HL-60 (cell line): ENCODE measurements at regions not wholly inside any gene's neighbourhood (a gene's known extent, or its start where the extent isn't known, plus 50 kb on each side); places are given as distances from the start of the nearest gene placed in this dataset.

Experiments
- CTCF ChIP-seq: IDR thresholded peaks from one replicate; pipeline ENCODE4 v1.5.1; 2011; ENCODE audit warnings: low read length, control low read depth, inconsistent platforms; ENCODE audit not compliant: insufficient read depth
- GABPA ChIP-seq: IDR thresholded peaks from 2 replicates; pipeline ENCODE4 v1.6.1; 2012; ENCODE audit warnings: low read depth

GRCh38 chr12:46983959-46984841, 95.2 kb upstream of the PCED1B start:
- TF ChIP-seq CTCF (peak; percentile 71), GABPA (no peak)
